GM19468 (cell line): ENCODE measurements at regions not wholly inside any gene's neighbourhood (a gene's known extent, or its start where the extent isn't known, plus 50 kb on each side); places are given as distances from the start of the nearest gene placed in this dataset.

ENCODE experiments used
- ATAC-seq: cut with Tn5 transposase; IDR thresholded peaks from one replicate; pipeline ENCODE4 v1.9.1; 2021; ENCODE audit warnings: mild to moderate bottlenecking, moderate library complexity, moderate number of reproducible peaks; ENCODE audit not compliant: unreplicated experiment; ENCODE audit errors: extremely low read depth

DNA sequence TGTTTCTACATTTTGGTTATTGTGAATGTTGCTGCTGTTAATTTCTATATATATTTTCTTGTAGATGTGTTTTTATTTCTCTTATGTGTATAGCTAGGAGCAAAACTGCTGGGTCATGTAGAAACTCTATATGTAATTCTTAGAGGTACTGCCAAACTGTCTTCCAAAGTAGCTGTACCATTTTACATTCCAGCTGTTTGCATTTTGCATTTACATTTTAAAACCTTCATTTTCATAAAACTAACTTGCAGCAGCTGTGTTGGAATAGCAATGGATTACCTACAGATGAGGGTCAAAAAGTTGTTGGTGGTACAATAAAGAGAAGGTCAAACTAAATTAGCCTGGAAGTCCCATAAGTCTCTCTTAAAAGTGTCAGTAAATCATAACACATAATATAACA lies 1109.7 kb downstream of the FLRT2 start:
- ATAC-seq, result no peak

DNA sequence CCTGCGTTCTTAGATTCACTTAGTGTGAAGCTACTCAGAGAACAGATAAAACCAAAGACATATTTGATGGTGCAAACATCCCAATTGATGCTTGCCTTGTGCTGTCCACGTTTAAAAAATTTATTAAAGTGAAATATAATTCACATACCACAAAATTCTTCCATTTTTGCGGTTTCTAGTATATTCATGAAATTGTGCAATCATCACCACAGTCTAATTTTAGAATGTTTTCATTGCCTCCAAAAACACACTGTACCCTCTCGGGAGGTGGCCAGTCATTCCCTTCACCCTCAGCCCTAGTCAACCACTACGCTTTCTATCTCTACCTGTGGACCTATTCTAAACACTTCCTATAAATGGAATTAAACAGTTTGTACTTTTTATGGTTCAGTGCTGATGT lies 1109.2 kb downstream of the FLRT2 start:
- no peak for ATAC-seq

DNA sequence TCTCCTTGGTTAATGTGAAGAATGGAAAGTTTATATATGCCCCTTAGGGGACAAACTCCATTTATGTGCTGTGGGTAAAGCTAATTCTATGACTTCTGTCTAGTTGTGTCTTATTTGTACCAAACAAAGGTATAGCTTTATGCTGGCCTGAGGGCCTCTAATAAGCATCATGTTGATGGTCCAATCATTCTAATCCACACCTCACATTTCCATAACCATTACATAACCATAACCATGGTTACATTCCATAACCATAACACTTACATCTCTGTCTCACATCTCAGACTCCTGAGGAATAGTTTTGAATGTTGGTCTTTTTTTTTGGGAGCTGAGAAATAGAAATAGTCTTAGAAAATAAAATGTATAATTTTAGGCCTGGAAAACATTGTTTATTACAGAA lies 1097.1 kb downstream of the FLRT2 start:
- ATAC-seq, result no peak

DNA sequence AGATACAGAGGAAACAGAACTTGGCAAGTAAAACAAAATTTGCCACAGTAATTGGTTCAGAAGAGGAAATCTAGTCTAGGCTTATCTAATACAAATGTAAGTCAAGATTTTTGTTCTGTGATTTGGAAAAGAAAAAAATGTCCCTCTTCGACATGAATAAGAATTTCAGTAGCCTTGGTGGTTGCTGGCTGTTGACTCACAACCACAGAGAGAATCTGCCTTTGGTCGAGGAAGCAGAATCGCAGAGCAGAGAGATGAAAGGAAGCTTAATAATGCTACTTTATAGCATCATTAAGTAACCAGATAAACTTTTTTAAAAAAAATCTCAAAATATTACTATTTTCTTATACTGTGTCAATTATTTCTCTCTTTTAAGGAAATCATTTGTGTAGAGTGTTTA lies 1096.6 kb downstream of the FLRT2 start:
- ATAC-seq, result no peak

- no peak for ATAC-seq
Measured at GRCh38 chr14:86625637-86626036, 1095.7 kb downstream of the FLRT2 start.

DNA sequence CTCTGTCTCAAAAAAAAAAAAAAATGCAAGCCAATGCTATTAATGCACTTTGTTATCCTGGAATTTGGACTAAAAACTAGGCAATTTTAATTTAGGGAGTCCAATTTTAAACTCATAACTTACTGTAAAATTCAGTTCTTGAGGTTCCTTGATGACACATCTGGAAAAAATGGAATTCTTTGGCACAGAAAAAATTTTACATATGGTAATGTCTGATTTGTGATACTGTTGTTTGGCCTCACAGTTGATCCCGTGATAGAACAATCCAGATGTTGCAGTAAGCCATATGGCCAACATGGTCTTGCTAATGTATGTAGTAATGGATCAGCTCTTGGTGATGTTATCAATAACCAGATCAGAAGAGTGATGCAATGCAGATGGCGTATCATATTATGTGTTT lies 1089.8 kb downstream of the FLRT2 start:
- ATAC-seq, result no peak

GRCh38 chr14:86613786-86614185 lies 1083.8 kb downstream of the FLRT2 start:
- no peak for ATAC-seq

GRCh38 chr14:86613126-86613525 lies 1083.2 kb downstream of the FLRT2 start:
- no peak for ATAC-seq

DNA sequence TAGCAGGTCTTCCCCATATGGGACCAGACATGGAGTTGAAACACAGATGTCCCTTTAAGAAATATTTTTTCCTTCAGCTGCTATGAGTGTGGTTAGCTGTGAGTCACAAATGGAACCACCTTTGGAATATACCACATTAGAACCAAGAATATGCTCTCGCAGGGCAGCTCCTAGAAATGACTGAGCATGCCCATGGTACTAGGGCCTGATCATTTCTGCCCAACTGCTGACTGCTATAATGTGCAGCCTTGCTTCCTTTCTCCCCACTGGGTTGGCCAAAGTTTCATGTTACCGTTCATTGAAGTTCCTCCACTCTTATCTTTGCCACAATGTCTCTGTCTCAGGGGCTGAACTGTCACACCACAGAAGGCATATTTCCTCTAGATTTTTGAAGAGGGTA lies 1074.6 kb downstream of the FLRT2 start:
- no peak for ATAC-seq

DNA sequence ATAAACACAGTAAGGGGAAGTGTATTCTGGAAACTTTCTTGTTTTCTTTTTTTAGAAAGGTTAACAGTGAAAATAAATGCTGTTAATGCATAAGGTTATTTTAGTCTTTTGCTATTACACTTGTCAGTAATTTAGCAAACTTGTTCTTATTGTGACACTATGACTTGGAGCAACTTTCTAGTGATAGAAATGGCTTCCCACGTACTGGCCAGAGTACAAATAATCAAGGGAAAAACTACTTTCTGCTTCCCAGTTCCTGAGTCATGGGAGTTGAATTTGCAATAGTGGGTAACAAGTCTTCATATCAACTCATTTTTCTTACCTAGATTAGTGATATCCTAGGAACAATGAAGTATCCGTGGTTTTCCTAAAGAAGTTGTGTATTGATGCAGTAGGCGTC lies 1072.3 kb downstream of the FLRT2 start:
- ATAC-seq, result no peak

GRCh38 chr14:86601813-86602212 lies 1071.9 kb downstream of the FLRT2 start:
- no peak for ATAC-seq

- ATAC-seq, result no peak
Measured at GRCh38 chr14:86597279-86597678, 1067.3 kb downstream of the FLRT2 start.

- no peak for ATAC-seq
Measured at GRCh38 chr14:86596024-86596423, 1066.1 kb downstream of the FLRT2 start.

GRCh38 chr14:86575141-86575540 lies 1045.2 kb downstream of the FLRT2 start:
- no peak for ATAC-seq

GRCh38 chr14:86574778-86575129 lies 1044.8 kb downstream of the FLRT2 start:
- ATAC-seq, result no peak

DNA sequence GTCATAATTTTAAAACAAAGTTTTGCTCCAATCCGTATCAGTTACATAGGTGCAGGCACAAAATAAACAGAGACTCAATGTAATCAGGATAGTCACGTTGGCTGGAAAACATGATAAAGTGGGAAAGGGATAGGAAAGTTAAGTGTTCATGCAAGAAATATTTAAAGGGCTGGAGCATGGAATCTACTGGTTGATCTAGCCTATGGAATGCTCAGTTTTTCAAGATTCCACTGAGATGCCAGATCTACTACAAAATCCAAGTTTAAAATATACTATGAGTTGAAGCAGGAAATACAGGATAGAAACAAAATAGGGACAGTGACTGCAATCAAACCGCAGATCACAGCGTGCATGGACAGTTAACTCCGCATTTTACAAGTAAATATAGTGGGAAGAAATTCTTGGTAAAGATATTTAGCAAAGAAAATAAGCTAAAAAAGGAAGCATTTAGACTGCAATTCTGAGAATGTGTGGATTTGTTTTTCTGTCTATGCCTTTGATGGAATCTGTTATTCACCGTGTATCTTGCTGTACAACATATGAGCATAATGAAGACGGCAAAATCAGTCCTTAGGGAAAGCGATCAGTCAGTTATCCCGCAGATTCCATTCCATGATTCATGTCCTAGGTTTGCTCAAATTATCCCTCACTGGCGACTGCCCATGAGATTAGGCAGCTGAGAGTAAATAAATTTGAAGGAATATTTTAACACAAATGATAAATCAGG lies 1044.3 kb downstream of the FLRT2 start:
- ATAC-seq, result no peak

DNA sequence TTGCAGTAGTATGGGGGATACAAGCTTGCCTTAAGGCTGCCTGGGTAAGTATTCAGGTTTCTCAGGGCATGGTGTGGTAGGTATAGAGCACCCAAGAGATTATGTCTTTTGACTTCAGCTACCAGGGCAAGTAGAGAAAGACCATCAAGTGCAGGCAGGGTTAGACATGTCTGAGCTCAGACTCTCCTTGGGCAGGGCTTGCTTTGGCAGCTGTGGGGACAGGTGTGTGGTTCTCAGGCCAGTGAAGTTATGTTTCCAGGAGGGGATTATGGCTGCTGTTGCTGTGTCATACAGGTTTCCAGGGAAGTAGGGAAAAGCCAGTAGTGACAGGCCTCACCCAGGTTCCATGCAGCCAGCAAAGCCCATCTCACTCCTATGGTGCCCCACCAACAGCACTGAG lies 1040.4 kb downstream of the FLRT2 start:
- no peak for ATAC-seq

DNA sequence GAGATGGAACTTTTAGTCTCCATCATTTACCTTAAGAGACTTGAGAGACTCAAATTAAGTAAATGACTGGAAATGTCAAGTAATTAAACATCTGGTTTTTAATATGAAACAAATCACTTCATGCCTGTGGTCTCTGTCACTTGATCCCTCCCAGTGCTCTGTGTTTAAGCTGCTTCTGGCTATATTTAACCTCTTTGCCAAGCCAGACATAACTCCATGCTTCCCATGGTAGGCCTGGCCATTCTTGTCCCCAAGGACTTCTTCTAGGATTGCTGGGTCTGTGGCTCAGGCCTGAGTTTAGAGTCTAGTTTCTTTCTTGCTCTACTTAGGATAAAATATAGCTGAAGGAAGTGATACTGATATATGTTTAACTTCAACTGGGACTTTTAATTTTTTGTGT lies 1013.6 kb downstream of the FLRT2 start:
- ATAC-seq, result no peak

DNA sequence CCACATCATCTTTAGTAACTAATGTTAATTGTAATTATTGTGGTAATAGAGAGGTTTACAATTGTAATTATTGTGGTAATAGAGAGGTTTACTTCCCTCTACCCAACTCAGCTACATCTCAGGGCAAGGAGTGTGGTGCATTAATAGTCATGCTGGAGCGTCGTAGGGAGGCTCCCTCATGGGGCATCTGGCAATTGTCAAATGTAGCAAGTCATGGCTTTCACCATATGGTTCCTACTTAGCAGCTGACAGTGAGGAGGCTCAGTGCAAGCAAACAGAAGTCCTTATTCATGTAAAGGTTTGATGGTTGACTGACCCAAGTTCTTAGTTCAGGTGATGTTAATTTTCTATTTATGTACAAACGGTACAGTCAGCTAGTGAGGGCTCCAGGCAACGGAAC lies 1012.0 kb downstream of the FLRT2 start:
- no peak for ATAC-seq

GRCh38 chr14:86540636-86541247 lies 1010.8 kb downstream of the FLRT2 start:
- no peak for ATAC-seq

DNA sequence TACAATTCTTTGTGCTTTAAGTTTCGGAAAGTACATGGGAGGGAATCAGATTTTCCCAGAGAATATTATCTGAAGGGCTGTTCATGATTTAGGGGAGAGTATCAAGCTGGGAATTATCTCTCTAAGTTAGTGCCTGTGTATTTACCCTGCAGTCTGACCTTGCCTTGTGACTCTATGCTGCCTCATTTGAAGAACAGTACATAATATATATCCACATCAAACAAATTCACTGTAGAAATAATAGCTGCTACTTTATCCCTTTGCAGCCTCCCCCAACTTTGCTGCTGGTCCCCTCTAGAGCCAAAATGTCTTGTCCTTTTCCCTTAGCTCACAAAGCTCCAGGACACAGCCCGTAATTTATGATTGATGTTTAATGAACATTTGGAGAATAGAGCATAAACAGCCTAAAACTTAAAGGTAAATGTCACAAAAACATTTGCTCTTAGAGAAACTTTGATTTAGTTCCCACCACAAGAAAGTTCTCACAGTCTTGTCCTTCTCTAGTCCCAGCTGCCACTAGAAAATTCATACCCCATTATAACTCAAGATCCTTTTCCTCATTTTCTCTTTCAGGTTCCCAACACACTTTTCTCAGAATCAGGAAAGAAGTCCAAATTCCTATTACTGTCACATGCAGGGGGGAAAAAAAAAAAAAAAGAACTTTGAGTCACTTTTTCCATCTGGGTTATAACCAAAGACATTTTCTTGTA lies 1009.6 kb downstream of the FLRT2 start:
- no peak for ATAC-seq

DNA sequence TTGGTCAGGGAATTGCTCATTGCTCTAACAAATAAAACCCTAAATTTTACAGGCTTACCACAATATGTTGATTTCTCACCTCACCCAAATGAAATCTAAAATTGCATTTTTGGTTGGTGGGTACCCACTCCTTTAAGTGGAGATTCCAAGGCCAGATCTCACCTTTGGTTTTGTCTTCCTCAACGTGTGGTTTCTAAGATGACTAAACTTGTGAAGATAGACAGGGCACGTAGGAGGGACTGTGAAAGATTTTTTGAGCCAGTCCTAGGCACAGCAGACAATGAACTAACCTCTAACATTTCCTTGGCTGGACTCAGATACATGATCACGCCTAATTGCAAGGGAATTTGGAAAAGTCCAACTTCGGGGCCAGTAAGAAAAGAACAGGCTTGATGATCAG lies 1003.9 kb downstream of the FLRT2 start:
- ATAC-seq, result no peak
